IPS-20b (cell line): ENCODE measurements at regions not wholly inside any gene's neighbourhood (a gene's known extent, or its start where the extent isn't known, plus 50 kb on each side); places are given as distances from the start of the nearest gene placed in this dataset.

Experiments
- H3K27ac ChIP-seq: one replicate; pipeline ENCODE4 v1.5.1; 2013; ENCODE audit warnings: low read length
- H3K27me3 ChIP-seq: 2 replicates; pipeline ENCODE4 v1.6.1; 2013; ENCODE audit warnings: mild to moderate bottlenecking, low read length, inconsistent platforms; ENCODE audit not compliant: insufficient read depth
- H3K36me3 ChIP-seq: 2 replicates; pipeline ENCODE4 v1.6.1; 2013; ENCODE audit warnings: low read depth, mild to moderate bottlenecking, inconsistent platforms, low read length, moderate library complexity; ENCODE audit not compliant: insufficient read depth
- H3K4me1 ChIP-seq: 2 replicates; pipeline ENCODE4 v1.6.1; 2013; ENCODE audit warnings: mild to moderate bottlenecking, control low read depth, inconsistent platforms, low read length, moderate library complexity; ENCODE audit not compliant: insufficient read depth
- H3K4me3 ChIP-seq: 2 replicates; pipeline ENCODE4 v1.5.1; 2013; ENCODE audit warnings: mild to moderate bottlenecking, low read length, inconsistent platforms
- H3K9ac ChIP-seq: 2 replicates; pipeline ENCODE4 v1.6.1; 2013; ENCODE audit warnings: low read depth, mild to moderate bottlenecking, inconsistent platforms, low read length, moderate library complexity
- H3K9me3 ChIP-seq: 2 replicates; pipeline ENCODE4 v1.6.1; 2013; ENCODE audit warnings: mild to moderate bottlenecking, low read depth, low read length, inconsistent platforms; ENCODE audit not compliant: insufficient read depth

GRCh38 chr4:53863158-53863557 lies 201.2 kb downstream of the CHIC2 start:
- Histone ChIP-seq H3K27me3 (no peaks in the 10 kb centered on the region), H3K9me3 (no peaks in the 10 kb centered on the region), H3K4me1 (no peaks in the 10 kb centered on the region), H3K4me3 (no peak overlapping the region), H3K36me3 (no peaks in the 10 kb centered on the region), H3K9ac (no peak overlapping the region), H3K27ac (no peak overlapping the region)

GRCh38 chr4:53861856-53862610 lies 202.4 kb downstream of the CHIC2 start:
- no peak overlapping the region for H3K4me3 ChIP-seq
- no peak overlapping the region for H3K9ac ChIP-seq
- H3K27ac ChIP-seq, result no peak overlapping the region
- H3K4me1 ChIP-seq, result no peaks in the 10 kb centered on the region
- H3K36me3 ChIP-seq, result no peaks in the 10 kb centered on the region
- H3K27me3 ChIP-seq, result no peaks in the 10 kb centered on the region
- no peaks in the 10 kb centered on the region for H3K9me3 ChIP-seq

GRCh38 chr4:53859305-53859704 lies 205.1 kb downstream of the CHIC2 start:
- no peaks in the 10 kb centered on the region for H3K4me1 ChIP-seq
- no peaks in the 10 kb centered on the region for H3K36me3 ChIP-seq
- no peaks in the 10 kb centered on the region for H3K9me3 ChIP-seq
- H3K27me3 ChIP-seq, result no peaks in the 10 kb centered on the region
- no peak overlapping the region for H3K27ac ChIP-seq
- no peak overlapping the region for H3K9ac ChIP-seq
- H3K4me3 ChIP-seq, result no peak overlapping the region

GRCh38 chr4:53858744-53859143 lies 205.7 kb downstream of the CHIC2 start:
- no peak overlapping the region for H3K4me3 ChIP-seq
- H3K27ac ChIP-seq, result no peak overlapping the region
- H3K9me3 ChIP-seq, result no peaks in the 10 kb centered on the region
- H3K36me3 ChIP-seq, result no peaks in the 10 kb centered on the region
- no peak overlapping the region for H3K9ac ChIP-seq
- H3K27me3 ChIP-seq, result no peaks in the 10 kb centered on the region
- no peaks in the 10 kb centered on the region for H3K4me1 ChIP-seq

GRCh38 chr4:53855581-53856250 lies 208.7 kb downstream of the CHIC2 start:
- Histone ChIP-seq H3K9me3 (no peaks in the 10 kb centered on the region), H3K27me3 (no peaks in the 10 kb centered on the region), H3K4me1 (peaks cover 9% of the 10 kb centered on the region), H3K36me3 (no peaks in the 10 kb centered on the region), H3K9ac (no peak overlapping the region), H3K4me3 (no peak overlapping the region), H3K27ac (no peak overlapping the region)

- Histone ChIP-seq H3K36me3 (no peaks in the 10 kb centered on the region), H3K4me3 (no peak overlapping the region), H3K9me3 (no peaks in the 10 kb centered on the region), H3K27me3 (no peaks in the 10 kb centered on the region), H3K4me1 (peaks cover 9% of the 10 kb centered on the region), H3K27ac (no peak overlapping the region), H3K9ac (no peak overlapping the region)
Observed at GRCh38 chr4:53854991-53855568, 209.3 kb downstream of the CHIC2 start.

GRCh38 chr4:53852343-53852742 lies 212.1 kb downstream of the CHIC2 start:
- no peak overlapping the region; the same call in 1 of the 2 replicates for H3K4me3 ChIP-seq
- H3K9me3 ChIP-seq, result no peaks in the 10 kb centered on the region
- H3K27me3 ChIP-seq, result no peaks in the 10 kb centered on the region
- no peaks in the 10 kb centered on the region for H3K36me3 ChIP-seq
- H3K4me1 ChIP-seq, result peaks cover 9% of the 10 kb centered on the region
- no peak overlapping the region for H3K9ac ChIP-seq
- no peak overlapping the region for H3K27ac ChIP-seq

- Histone ChIP-seq H3K4me3 (no peak overlapping the region), H3K36me3 (no peaks in the 10 kb centered on the region), H3K27ac (no peak overlapping the region), H3K9ac (no peak overlapping the region), H3K9me3 (no peaks in the 10 kb centered on the region), H3K27me3 (no peaks in the 10 kb centered on the region), H3K4me1 (peaks cover 9% of the 10 kb centered on the region)
Observed at GRCh38 chr4:53847965-53848364, 216.4 kb downstream of the CHIC2 start.

GRCh38 chr4:53844551-53844950 lies 219.9 kb downstream of the CHIC2 start:
- Histone ChIP-seq H3K9me3 (no peaks in the 10 kb centered on the region), H3K27me3 (no peaks in the 10 kb centered on the region; the same call in 1 of the 2 replicates), H3K4me3 (no peak overlapping the region), H3K36me3 (no peaks in the 10 kb centered on the region), H3K9ac (no peak overlapping the region), H3K4me1 (no peaks in the 10 kb centered on the region), H3K27ac (no peak overlapping the region)

- H3K9ac ChIP-seq, result no peak overlapping the region
- H3K4me3 ChIP-seq, result no peak overlapping the region
- no peaks in the 10 kb centered on the region for H3K4me1 ChIP-seq
- H3K9me3 ChIP-seq, result no peaks in the 10 kb centered on the region
- no peaks in the 10 kb centered on the region; the same call in 1 of the 2 replicates for H3K27me3 ChIP-seq
- H3K27ac ChIP-seq, result no peak overlapping the region
- no peaks in the 10 kb centered on the region for H3K36me3 ChIP-seq
Observed at GRCh38 chr4:53844133-53844532, 220.3 kb downstream of the CHIC2 start.

- Histone ChIP-seq H3K9me3 (no peaks in the 10 kb centered on the region), H3K27ac (no peak overlapping the region), H3K36me3 (no peaks in the 10 kb centered on the region), H3K27me3 (no peaks in the 10 kb centered on the region; the same call in 1 of the 2 replicates), H3K4me3 (no peak overlapping the region), H3K4me1 (no peaks in the 10 kb centered on the region), H3K9ac (no peak overlapping the region)
Observed at GRCh38 chr4:53841711-53842110, 222.7 kb downstream of the CHIC2 start.

- Histone ChIP-seq H3K9me3 (no peaks in the 10 kb centered on the region), H3K4me1 (no peaks in the 10 kb centered on the region), H3K4me3 (no peak overlapping the region), H3K27me3 (no peaks in the 10 kb centered on the region; the same call in 1 of the 2 replicates), H3K36me3 (no peaks in the 10 kb centered on the region), H3K27ac (no peak overlapping the region), H3K9ac (no peak overlapping the region)
Observed at GRCh38 chr4:53840643-53841042, 223.8 kb downstream of the CHIC2 start.
